Choroid plexus epithelial cell (primary cell): ENCODE measurements at regions not wholly inside any gene's neighbourhood (a gene's known extent, or its start where the extent isn't known, plus 50 kb on each side); places are given as distances from the start of the nearest gene placed in this dataset.

Experiments used
- DNase-seq: peaks from one replicate; pipeline ENCODE4 v3.0.0-alpha.2; 2010; ENCODE audit warnings: low read depth
- H3K4me3 ChIP-seq: 2 replicates; pipeline ENCODE4 v1.5.1; 2011; ENCODE audit warnings: low read depth, mild to moderate bottlenecking, control low read depth, low read length, moderate library complexity
- TF ChIP-seq, protein P1 (sequence below): conservative IDR thresholded peaks from 2 replicates; pipeline ENCODE4 v1.5.1; 2011; ENCODE audit warnings: low read depth, mild to moderate bottlenecking, control low read depth, inconsistent platforms, low read length, moderate library complexity

DNA sequence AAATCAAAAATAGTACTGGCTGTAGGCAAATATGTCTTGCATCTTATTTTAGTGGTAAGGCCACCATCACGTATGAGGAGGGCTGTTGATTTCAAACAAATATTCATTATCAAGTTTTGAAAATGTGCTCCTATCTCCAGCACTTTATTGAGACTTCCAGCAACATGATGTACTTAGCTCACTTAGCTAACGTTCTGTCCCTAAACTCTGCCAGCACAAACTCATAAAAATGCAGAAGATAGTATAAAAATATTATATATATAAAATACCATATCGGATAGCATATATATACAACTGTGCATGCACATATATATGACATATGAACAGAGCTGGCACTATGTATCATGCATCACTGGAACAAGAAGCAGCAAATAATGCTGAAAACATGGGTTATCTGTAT, 762.3 kb downstream of the C6orf118 start:
- TF ChIP-seq, protein P1, sequence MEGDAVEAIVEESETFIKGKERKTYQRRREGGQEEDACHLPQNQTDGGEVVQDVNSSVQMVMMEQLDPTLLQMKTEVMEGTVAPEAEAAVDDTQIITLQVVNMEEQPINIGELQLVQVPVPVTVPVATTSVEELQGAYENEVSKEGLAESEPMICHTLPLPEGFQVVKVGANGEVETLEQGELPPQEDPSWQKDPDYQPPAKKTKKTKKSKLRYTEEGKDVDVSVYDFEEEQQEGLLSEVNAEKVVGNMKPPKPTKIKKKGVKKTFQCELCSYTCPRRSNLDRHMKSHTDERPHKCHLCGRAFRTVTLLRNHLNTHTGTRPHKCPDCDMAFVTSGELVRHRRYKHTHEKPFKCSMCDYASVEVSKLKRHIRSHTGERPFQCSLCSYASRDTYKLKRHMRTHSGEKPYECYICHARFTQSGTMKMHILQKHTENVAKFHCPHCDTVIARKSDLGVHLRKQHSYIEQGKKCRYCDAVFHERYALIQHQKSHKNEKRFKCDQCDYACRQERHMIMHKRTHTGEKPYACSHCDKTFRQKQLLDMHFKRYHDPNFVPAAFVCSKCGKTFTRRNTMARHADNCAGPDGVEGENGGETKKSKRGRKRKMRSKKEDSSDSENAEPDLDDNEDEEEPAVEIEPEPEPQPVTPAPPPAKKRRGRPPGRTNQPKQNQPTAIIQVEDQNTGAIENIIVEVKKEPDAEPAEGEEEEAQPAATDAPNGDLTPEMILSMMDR = no peak
- no peak overlapping the region for H3K4me3 ChIP-seq
- no peak for DNase-seq

- TF ChIP-seq, protein P1 = no peak
- DNase-seq = no peak
- H3K4me3 ChIP-seq = no peak overlapping the region
Measured at GRCh38 chr6:164546263-164546662, 763.1 kb downstream of the C6orf118 start.

DNA sequence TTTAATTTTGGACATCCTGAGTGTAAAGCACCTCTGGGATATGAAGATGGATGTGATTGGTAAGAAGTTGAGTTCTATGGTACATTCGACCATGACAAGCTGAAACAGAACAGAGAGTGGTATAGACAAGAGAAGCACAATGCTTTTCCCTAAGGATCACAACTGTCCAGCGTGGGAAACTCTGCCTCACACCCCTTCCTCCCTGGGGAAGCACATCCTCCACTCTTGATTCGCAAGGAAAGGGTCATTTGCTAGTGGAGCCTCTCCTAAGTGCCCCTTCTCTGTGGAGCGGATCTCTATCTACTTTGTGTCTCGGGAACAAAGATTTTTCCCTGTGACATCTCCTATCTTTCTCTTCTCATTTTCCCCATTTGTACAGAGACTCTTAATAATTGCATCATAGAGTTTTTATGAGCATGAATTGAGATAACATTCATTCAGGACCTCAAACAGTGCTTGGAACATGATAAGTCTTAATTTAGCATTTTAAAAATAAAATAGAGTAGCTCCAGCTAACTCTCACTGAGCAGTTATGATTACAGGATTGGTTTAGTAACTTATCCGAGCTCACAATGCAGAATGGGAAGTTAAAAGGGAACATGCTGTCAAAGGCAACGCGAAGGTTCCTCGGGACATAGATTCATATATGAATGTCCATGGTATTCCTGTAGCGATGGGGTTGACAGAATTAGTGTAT, 775.2 kb downstream of the C6orf118 start:
- no peak overlapping the region for H3K4me3 ChIP-seq
- TF ChIP-seq, protein P1 = no peak
- no peak for DNase-seq

DNA sequence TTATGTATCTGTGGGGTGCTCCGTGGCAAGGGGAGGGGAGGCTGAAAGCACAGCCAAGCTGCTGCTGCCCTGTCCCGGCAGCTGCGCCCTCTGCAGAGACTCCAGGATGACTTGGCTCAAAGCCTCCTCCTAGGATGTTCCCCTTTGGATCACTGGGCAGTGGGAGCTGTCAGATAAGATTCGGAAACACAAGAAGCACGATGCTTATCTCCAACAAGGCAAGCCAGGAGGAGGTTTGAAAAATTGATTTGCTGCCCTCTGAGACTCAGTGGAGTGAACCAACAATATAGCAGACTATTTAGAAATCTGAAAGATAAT, 776.4 kb downstream of the C6orf118 start:
- TF ChIP-seq, protein P1 = no peak
- no peak overlapping the region for H3K4me3 ChIP-seq
- DNase-seq = no peak

- TF ChIP-seq, protein P1 = no peak
- H3K4me3 ChIP-seq = no peak overlapping the region
- no peak for DNase-seq
Measured at GRCh38 chr6:164532198-164533044, 777.0 kb downstream of the C6orf118 start.

DNA sequence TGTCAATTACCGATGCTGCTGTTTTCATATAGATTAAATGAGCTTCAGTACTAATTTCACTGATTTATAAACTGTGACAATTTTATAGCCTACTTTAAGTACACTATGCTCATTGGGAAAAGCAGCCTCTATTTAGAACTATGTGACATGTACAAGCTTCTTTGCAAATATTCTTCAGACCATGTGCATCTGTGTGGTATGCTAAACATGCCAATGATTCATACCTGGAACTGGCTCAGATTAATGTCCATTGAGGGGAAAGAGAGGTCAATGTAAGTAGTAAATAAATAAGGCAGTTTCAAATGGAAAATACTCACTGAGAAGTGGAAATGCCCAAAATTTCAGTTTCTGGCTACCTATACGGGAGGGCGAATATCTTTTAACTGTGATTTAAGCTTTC, 777.7 kb downstream of the C6orf118 start:
- no peak for DNase-seq
- H3K4me3 ChIP-seq = no peak overlapping the region
- TF ChIP-seq, protein P1 = no peak
